ENCODE measurements at regions not wholly inside any gene's neighbourhood (a gene's known extent, or its start where the extent isn't known, plus 50 kb on each side); places are given as distances from the start of the nearest gene placed in this dataset.
A peak's percentile ranks its signal among the peaks of the same experiment; 100 is the strongest.

DNA sequence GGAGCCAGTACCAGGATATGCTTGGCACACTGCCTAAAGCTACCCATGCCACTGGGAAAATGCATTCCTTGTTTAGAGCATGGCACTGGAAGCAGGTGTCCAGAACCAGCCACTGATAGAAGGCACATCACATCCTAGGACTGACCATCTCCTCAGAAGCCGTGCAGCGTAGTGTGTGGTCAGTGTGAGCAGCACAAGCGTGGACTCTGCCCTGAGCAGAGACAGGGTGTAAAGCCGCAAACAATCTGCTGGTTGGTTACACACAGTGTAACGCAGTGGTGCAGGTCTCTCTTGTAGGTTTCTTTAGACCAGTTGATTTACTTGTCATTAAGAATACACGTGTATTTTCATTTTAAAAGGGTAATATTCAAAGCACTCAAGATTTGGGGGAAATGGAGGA, 377.8 kb upstream of the HS6ST1 start:
- 2% methylated on average over 6 of the region's 6 CpGs for WGBS (ENCODE audit: low lambda C conversion rate)
- Histone ChIP-seq H3K9me3 (ENCODE audit: low read length) (no peaks in the 10 kb centered on the region), H2AFZ (ENCODE audit: low read length) (no peak overlapping the region), H3K36me3 (replicated peaks in 1 of 2; ENCODE audit: control insufficient read depth in 1 of 2, insufficient read depth in 2 of 2, low read length in 2 of 2) (no peaks in the 10 kb centered on the region), H3K4me3 (replicated peaks in 1 of 3; ENCODE audit: insufficient read depth in 1 of 3, low read depth in 2 of 3, low read length in 3 of 3) (no peak overlapping the region), H3K9ac (ENCODE audit: insufficient read depth, low read depth, low read length) (no peak overlapping the region), H3K4me2 (ENCODE audit: low read depth, low read length) (no peak overlapping the region), H3K27me3 (ENCODE audit: control insufficient read depth in 1 of 2, insufficient read depth in 2 of 2, low read length in 2 of 2) (peaks cover 7 to 48% of the 10 kb centered on the region in 2 experiments), H3K4me1 (ENCODE audit: insufficient read depth, low read length) (peaks cover 10% of the 10 kb centered on the region), H4K20me1 (ENCODE audit: insufficient read depth, low read length) (no peaks in the 10 kb centered on the region; the same call in 1 of the 2 replicates), H3K79me2 (ENCODE audit: insufficient read depth, low read length) (no peaks in the 10 kb centered on the region), H3K27ac (ENCODE audit: extremely low read length, insufficient read depth, low read length) (no peak overlapping the region)
- peak; percentile 98 for ATAC-seq
- DNase-seq (ENCODE audit: low spot score), result peak; percentile 16
- BruUV-seq (replicated peaks), result no TSS peak
- TF ChIP-seq HNF4A (CRISPR knock-in tag; IDR thresholded peaks at IDR 0.05) (peak; percentile 63), ZZZ3 (CRISPR knock-in tag; IDR thresholded peaks at IDR 0.05; ENCODE audit: borderline replicate concordance) (no peak), HNF4G (IDR thresholded peaks at IDR 0.05; ENCODE audit: borderline replicate concordance, low read depth, low read length) (0 out of 2 replicates have a peak, but pooled peaks have one; percentile 30), HNF4G (CRISPR knock-in tag; IDR thresholded peaks at IDR 0.05; ENCODE audit: borderline replicate concordance, low read depth) (no peak), BHLHE40 (IDR thresholded peaks at IDR 0.05; ENCODE audit: low read length) (peak; percentile 45; the same call in 1 of the 2 replicates), ZNF7 (CRISPR knock-in tag; IDR thresholded peaks at IDR 0.05) (peak; percentile 49; the same call in 1 of the 2 replicates)
- TF ChIP-seq, protein P1, sequence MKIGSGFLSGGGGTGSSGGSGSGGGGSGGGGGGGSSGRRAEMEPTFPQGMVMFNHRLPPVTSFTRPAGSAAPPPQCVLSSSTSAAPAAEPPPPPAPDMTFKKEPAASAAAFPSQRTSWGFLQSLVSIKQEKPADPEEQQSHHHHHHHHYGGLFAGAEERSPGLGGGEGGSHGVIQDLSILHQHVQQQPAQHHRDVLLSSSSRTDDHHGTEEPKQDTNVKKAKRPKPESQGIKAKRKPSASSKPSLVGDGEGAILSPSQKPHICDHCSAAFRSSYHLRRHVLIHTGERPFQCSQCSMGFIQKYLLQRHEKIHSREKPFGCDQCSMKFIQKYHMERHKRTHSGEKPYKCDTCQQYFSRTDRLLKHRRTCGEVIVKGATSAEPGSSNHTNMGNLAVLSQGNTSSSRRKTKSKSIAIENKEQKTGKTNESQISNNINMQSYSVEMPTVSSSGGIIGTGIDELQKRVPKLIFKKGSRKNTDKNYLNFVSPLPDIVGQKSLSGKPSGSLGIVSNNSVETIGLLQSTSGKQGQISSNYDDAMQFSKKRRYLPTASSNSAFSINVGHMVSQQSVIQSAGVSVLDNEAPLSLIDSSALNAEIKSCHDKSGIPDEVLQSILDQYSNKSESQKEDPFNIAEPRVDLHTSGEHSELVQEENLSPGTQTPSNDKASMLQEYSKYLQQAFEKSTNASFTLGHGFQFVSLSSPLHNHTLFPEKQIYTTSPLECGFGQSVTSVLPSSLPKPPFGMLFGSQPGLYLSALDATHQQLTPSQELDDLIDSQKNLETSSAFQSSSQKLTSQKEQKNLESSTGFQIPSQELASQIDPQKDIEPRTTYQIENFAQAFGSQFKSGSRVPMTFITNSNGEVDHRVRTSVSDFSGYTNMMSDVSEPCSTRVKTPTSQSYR (CRISPR knock-in tag; IDR thresholded peaks at IDR 0.05; ENCODE audit: borderline replicate concordance), result no peak
- FAIRE-seq, result no peak
- ChIA-PET CTCF (ENCODE audit: low intra/inter-chr PET ratio, low total read pairs) (no interaction called here), POLR2A (no interaction called here)
- intact Hi-C loops (cut with micrococcal nuclease; ENCODE audit: unreplicated experiment) (no loop called here), in situ Hi-C loops (cut with HindIII; ENCODE audit: extremely low pct_ligation_motif_present, low pct_unique_long_range_greater_than_20kb) (no loop called here)
